ENCODE measurements at regions not wholly inside any gene's neighbourhood (a gene's known extent, or its start where the extent isn't known, plus 50 kb on each side); places are given as distances from the start of the nearest gene placed in this dataset.

- TF ChIP-seq POLR2A (IDR thresholded peaks at IDR 0.05; ENCODE audit: low read length), result no peak
- TF ChIP-seq GATA1 (IDR thresholded peaks at IDR 0.05; ENCODE audit: low read depth, low read length), result no peak
Observed at GRCh38 chr2:175247159-175247558, 65.6 kb upstream of the ATP5MC3 start.
